Cardiac fibroblast (primary cell): ENCODE measurements at regions not wholly inside any gene's neighbourhood (a gene's known extent, or its start where the extent isn't known, plus 50 kb on each side); places are given as distances from the start of the nearest gene placed in this dataset.

Experiments used
- DNase-seq, 2 donors: peaks; one replicate each; pipeline versions ENCODE4 v3.0.0 to v3.0.0-alpha.2; 2010; ENCODE audit warnings: low read depth in 2 of 2
- H3K4me3 ChIP-seq, 2 donors: replicated peaks in 1 of 2; 1 replicate in 1 of 2; 2 replicates in 1 of 2; pipeline ENCODE4 v1.5.1; 2011; ENCODE audit warnings: low read depth in 2 of 2, low read length in 2 of 2, mild to moderate bottlenecking in 2 of 2, moderate library complexity in 1 of 2
- CTCF ChIP-seq: IDR thresholded peaks from one replicate; pipeline ENCODE4 v1.5.1; 2011; ENCODE audit warnings: low read depth, mild to moderate bottlenecking, low read length, inconsistent platforms

GRCh38 chr10:78899996-78900714 is 168.6 kb upstream of the ZMIZ1 start:
- DNase-seq: peak; percentile 9 to 46
- no peak for TF ChIP-seq CTCF

GRCh38 chr10:78900715-78901430 is 167.9 kb upstream of the ZMIZ1 start:
- no peak for TF ChIP-seq CTCF
- DNase-seq: no peak
- H3K4me3 ChIP-seq: no peak overlapping the region

More at GRCh38 chr10:78899996-78900714, 168.6 kb upstream of the ZMIZ1 start:
- H3K4me3 ChIP-seq: no peak overlapping the region

GRCh38 chr10:78901694-78902093 is 167.1 kb upstream of the ZMIZ1 start:
- DNase-seq: no peak
- TF ChIP-seq CTCF: no peak

GRCh38 chr10:78902815-78903214 is 166.0 kb upstream of the ZMIZ1 start:
- H3K4me3 ChIP-seq: no peak overlapping the region
- DNase-seq: no peak
- TF ChIP-seq CTCF: no peak

More at GRCh38 chr10:78901694-78902093, 167.1 kb upstream of the ZMIZ1 start:
- no peak overlapping the region for H3K4me3 ChIP-seq

- no peak for DNase-seq
- H3K4me3 ChIP-seq: no peak overlapping the region
- no peak for TF ChIP-seq CTCF
Observed at GRCh38 chr10:78903341-78903940, 165.3 kb upstream of the ZMIZ1 start.

GRCh38 chr10:78904196-78904595 is 164.6 kb upstream of the ZMIZ1 start:
- TF ChIP-seq CTCF: no peak
- no peak overlapping the region for H3K4me3 ChIP-seq
- no peak for DNase-seq
